ENCODE measurements at regions not wholly inside any gene's neighbourhood (a gene's known extent, or its start where the extent isn't known, plus 50 kb on each side); places are given as distances from the start of the nearest gene placed in this dataset.
"Not testable (repeated sequence)": the region's sequence is repeated elsewhere in the genome, so short reads cannot be mapped to it uniquely, and the experiment has no call there.

DNA sequence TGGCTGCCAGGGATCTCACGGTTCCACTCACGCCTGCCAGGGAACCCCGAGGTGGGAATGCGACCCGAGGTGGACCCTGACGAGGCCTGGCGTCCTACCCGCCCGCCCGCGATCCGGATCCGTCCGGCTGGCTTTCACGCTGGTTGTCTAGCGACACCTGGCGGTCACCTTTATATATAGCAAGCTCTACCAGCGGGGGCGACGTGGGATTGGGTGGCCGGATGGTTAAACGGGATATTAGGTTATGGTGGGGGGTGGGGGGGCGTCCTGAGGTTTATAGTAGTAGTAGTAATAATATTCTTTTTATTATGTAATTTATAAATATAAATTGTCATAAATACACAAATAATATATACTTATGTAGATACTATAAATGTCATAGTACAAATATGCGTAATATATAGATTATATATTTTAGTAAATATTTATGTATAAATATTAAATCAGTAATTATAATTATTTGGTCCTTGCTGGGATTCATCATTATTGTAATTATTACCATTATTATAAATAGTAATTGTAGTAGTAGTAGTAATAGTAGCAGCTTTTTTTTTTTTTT, 136.9 kb downstream of the KCNJ12 start:
- Histone ChIP-seq H3K27ac (ENCODE audit: low read length) (no peak overlapping the region), H3K9me2 (replicated peaks; ENCODE audit: insufficient read depth, low read length) (no peaks in the 10 kb centered on the region), H3K79me2 (ENCODE audit: low read length) (no peaks in the 10 kb centered on the region), H2AFZ (ENCODE audit: low read length) (peak overlapping the region; percentile 54), H3K4me3 (ENCODE audit: low read length) (peak overlapping the region; percentile 48; the same call in 1 of the 2 replicates), H3K36me3 (replicated peaks; ENCODE audit: insufficient read depth, low read length) (no peaks in the 10 kb centered on the region), H3F3A (ENCODE audit: insufficient read depth, low read length) (no peaks in the 10 kb centered on the region), H3K9ac (ENCODE audit: low read length) (peak overlapping the region; percentile 21; the same call in 1 of the 2 replicates), H3K4me1 (ENCODE audit: low read length) (peaks cover 5% of the 10 kb centered on the region; the same call in 1 of the 2 replicates), H3K27me3 (replicated peaks; ENCODE audit: insufficient read depth, low read length) (peaks cover 52% of the 10 kb centered on the region), H3K4me2 (ENCODE audit: low read depth, low read length) (peak overlapping the region; percentile 78; the same call in 1 of the 2 replicates), H3K9me3 (replicated peaks; ENCODE audit: insufficient read depth, low read length) (no peaks in the 10 kb centered on the region), H4K20me1 (ENCODE audit: insufficient read depth, low read length) (no peaks in the 10 kb centered on the region)
- no peak for TF ChIP-seq EZH2 (optimal IDR thresholded peaks at IDR 0.05; ENCODE audit: low read depth, low read length)
- TF ChIP-seq, protein P1, sequence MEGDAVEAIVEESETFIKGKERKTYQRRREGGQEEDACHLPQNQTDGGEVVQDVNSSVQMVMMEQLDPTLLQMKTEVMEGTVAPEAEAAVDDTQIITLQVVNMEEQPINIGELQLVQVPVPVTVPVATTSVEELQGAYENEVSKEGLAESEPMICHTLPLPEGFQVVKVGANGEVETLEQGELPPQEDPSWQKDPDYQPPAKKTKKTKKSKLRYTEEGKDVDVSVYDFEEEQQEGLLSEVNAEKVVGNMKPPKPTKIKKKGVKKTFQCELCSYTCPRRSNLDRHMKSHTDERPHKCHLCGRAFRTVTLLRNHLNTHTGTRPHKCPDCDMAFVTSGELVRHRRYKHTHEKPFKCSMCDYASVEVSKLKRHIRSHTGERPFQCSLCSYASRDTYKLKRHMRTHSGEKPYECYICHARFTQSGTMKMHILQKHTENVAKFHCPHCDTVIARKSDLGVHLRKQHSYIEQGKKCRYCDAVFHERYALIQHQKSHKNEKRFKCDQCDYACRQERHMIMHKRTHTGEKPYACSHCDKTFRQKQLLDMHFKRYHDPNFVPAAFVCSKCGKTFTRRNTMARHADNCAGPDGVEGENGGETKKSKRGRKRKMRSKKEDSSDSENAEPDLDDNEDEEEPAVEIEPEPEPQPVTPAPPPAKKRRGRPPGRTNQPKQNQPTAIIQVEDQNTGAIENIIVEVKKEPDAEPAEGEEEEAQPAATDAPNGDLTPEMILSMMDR (IDR thresholded peaks at IDR 0.05; ENCODE audit: low read length): peak; percentile 71
- TF ChIP-seq EZH2phosphoT487 (IDR thresholded peaks at IDR 0.05; ENCODE audit: low read length): no peak
- peak; percentile 68 for DNase-seq

DNA sequence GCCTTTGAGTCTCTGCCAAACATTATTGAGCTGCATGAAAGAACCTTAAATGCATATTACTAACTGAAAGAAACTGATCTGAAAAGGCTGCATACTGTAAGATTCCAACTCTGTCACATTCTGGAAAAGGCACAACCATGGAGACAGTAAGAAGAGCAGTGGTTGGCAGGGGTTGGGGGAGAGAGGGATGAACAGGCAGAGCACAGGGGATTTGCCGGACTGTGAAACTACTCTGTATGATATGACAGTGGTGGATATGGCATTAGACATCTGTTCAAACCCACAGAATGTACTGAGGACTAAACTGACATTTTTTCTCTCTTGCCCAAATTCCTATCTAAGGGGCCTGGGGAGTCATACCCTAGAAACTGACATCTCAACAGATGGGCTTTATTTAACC, 138.4 kb downstream of the KCNJ12 start:
- not testable (repeated sequence) for H3K9me2 ChIP-seq (replicated peaks; ENCODE audit: insufficient read depth, low read length); H3K27ac ChIP-seq (ENCODE audit: low read length); H3F3A ChIP-seq (ENCODE audit: insufficient read depth, low read length); H3K4me2 ChIP-seq (ENCODE audit: low read depth, low read length); H3K36me3 ChIP-seq (replicated peaks; ENCODE audit: insufficient read depth, low read length); H3K9ac ChIP-seq (ENCODE audit: low read length); H3K79me2 ChIP-seq (ENCODE audit: low read length); H2AFZ ChIP-seq (ENCODE audit: low read length); H4K20me1 ChIP-seq (ENCODE audit: insufficient read depth, low read length); DNase-seq; H3K9me3 ChIP-seq (replicated peaks; ENCODE audit: insufficient read depth, low read length); H3K4me3 ChIP-seq (ENCODE audit: low read length); H3K4me1 ChIP-seq (ENCODE audit: low read length)
- H3K27me3 ChIP-seq (replicated peaks; ENCODE audit: insufficient read depth, low read length): peaks cover 50% of the 10 kb centered on the region

DNA sequence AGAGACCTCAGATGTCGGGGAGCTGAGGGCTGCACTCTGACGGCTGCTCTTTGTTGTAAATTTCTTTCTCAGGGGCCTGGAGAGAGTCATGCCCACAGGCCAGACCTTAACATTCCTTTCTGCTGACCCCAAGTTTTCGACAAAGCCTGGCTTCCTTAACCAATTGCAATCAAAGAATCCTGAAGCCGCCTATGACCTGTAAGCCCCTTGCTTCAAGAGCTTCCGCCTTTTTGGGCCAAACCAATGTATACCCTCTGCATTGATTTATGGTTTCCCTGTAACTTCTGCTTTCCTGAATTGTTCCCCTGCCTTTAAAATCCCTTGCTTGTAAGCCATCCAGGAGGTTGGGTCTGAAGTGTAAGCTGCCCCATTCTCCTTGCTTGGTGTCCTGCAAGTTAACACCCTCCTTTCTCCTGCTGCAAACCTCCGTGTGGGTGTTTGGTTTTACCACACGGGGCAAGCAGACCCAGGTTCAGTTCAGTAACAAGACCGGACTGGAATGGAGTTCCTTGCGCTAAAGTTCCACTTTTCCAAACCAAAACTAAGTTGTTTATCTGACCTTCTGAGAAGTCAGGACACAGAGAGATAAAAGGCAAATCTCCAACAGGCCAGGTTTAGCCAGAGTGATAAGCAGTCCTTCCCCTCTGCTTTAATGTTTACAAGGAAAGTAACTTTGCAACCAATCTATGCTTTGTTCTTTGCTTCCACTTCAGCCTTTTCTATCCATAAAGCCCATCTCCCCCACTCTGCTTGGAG, 141.6 kb downstream of the KCNJ12 start:
- Histone ChIP-seq H3K4me3 (ENCODE audit: low read length) (no peak overlapping the region), H3K4me2 (ENCODE audit: low read depth, low read length) (no peak overlapping the region), H3K9me2 (replicated peaks; ENCODE audit: insufficient read depth, low read length) (no peaks in the 10 kb centered on the region), H3F3A (ENCODE audit: insufficient read depth, low read length) (no peaks in the 10 kb centered on the region), H2AFZ (ENCODE audit: low read length) (no peak overlapping the region), H3K27me3 (replicated peaks; ENCODE audit: insufficient read depth, low read length) (peaks cover 29% of the 10 kb centered on the region; the same call in 1 of the 2 replicates), H3K9ac (ENCODE audit: low read length) (no peak overlapping the region), H3K9me3 (replicated peaks; ENCODE audit: insufficient read depth, low read length) (no peaks in the 10 kb centered on the region), H3K27ac (ENCODE audit: low read length) (no peak overlapping the region), H3K36me3 (replicated peaks; ENCODE audit: insufficient read depth, low read length) (no peaks in the 10 kb centered on the region), H3K79me2 (ENCODE audit: low read length) (no peaks in the 10 kb centered on the region), H4K20me1 (ENCODE audit: insufficient read depth, low read length) (no peaks in the 10 kb centered on the region), H3K4me1 (ENCODE audit: low read length) (no peaks in the 10 kb centered on the region)
- no peak for TF ChIP-seq EZH2phosphoT487 (IDR thresholded peaks at IDR 0.05; ENCODE audit: low read length)
- TF ChIP-seq EZH2 (optimal IDR thresholded peaks at IDR 0.05; ENCODE audit: low read depth, low read length): no peak
- TF ChIP-seq, protein P1 (IDR thresholded peaks at IDR 0.05; ENCODE audit: low read length): no peak
- DNase-seq: no peak
